Left colon (tissue), 2 donors: ENCODE measurements at regions not wholly inside any gene's neighbourhood (a gene's known extent, or its start where the extent isn't known, plus 50 kb on each side); places are given as distances from the start of the nearest gene placed in this dataset.

Source experiments
- ATAC-seq: fragments of 200-7000 bp; cut with Tn5 transposase; one replicate; pipeline ENCODE4 v1.9.1; 2020; ENCODE audit warnings: mild to moderate bottlenecking, moderate library complexity
- DNase-seq, 2 donors: peaks; one replicate each; pipeline ENCODE4 v3.0.0-alpha.2; 2020
- intact Hi-C, 2 donors: fragments of 100-400 bp; cut with DNase I in 1 of 2; cut with micrococcal nuclease in 1 of 2; formaldehyde crosslinking; loops; one replicate each; pipeline versions ENCODE4 v1.11.2 to v1.14.0; 2022; cut with DNase I, micrococcal nuclease
- donor health status: DM: no; HTN: no; CAD: no.
- donor health status: DM: yes; HTN: yes; CAD: no.

DNA sequence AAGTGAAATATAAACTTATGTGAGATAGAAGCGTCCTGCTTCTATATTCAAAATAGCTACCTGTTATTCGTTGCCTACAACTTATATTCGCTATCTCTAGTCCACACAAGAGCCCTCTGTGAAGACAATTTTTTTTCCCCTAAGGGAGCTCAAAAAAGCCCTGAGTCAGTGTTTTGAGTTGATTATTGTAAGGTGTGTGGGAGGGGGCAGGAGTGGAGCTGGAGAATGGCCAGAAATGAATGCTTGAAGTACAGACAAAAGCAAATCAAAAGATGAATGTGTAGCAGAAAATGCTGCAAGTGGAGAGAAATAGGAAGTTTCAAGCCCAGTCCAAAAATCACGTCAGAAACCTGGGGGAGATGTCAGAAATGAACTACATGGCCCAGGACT, 655.0 kb upstream of the LCORL start:
- intact Hi-C loops: no loop called here
- no peak for DNase-seq

GRCh38 chr4:18675586-18676525, 654.3 kb upstream of the LCORL start:
- intact Hi-C loops: no loop called here
- DNase-seq: no peak
- no peak for ATAC-seq

More for the DNA sequence above, 655.0 kb upstream of the LCORL start:
- no peak for ATAC-seq

DNA sequence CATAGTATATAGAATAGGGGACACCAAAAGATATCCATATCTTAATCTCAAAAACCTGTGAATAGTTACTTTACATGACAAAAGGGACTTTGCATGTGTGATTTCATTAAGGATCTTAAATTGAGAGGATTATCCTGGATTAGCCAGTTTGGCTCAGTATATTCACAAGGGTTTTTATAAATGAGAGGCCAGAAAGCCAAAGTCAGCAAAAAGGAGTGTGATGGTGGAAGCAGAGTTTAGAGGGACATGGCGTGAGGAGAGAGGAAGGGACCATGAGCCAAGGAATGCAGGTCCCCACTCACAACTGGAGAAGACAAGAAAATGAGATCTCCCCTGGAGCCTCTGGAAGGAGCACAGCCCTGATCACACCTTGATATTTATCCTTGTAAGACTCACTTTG, 648.5 kb upstream of the LCORL start:
- DNase-seq (no peak), ATAC-seq (no peak)
- intact Hi-C loops: no loop called here

DNA sequence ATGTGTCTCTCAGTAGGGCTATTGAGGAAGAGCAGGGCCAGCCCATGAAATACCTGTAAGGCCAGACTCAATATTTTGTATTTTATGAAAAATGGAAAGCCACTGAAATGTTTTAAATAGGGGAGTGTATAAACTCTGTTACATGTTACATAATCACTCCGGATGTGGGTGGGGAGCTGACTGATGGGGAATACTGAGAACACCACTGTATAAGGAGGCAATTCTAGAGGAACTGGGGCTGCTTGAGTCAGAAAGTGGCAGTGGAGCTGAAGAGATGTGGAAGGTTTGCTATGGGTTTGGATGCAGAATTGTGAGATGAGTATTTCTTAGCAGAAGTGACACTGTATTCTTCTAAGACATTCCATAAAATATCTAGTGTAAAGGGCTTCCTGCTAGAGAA, 647.8 kb upstream of the LCORL start:
- DNase-seq: no peak
- no peak for ATAC-seq
- intact Hi-C loops: no loop called here

DNA sequence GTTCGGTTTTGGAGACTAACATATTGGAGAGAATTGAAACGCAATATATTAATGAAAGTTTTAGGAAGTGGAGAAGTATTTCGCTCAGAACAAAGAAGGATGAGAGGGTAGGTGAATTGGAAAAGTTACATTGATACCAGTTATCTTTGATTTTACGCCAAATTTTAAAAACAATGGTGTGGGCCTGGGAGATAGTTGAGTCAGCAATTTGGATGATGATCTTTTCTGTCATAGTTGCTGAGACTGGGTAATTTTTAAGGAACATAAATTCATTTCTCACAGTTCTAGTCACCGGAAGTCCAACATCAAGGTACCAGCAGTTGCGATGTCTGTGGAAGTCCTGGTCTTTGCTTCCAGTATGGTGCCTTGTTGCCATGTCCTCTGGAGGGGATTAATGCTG, 644.8 kb upstream of the LCORL start:
- intact Hi-C loops: no loop called here
- ATAC-seq: no peak
- no peak for DNase-seq

DNA sequence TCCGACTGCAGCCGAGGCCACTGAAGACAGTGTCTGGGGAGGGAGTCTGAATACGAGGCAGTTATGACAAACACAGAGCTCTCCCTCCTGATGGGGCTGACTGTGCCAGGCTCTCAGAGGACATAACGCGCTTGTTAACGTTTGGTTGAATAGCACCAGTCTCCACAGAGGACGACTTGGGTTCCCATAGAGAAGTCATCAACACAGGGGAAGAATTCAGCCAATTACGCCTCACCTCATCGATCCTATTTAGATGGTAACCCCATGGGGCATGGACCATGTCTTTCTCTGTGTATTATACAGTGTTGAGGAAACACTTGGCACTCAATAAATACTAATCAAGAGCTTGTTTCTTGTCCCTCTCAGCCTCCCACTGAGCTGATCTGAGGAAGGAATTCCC, 642.6 kb upstream of the LCORL start:
- intact Hi-C loops: no loop called here
- ATAC-seq (no peak), DNase-seq (no peak)

- DNase-seq: no peak
- no peak for ATAC-seq
- intact Hi-C loops: no loop called here
Measured at GRCh38 chr4:18645351-18645750, 623.8 kb upstream of the LCORL start.

GRCh38 chr4:18641334-18641733, 619.8 kb upstream of the LCORL start:
- DNase-seq (no peak), ATAC-seq (no peak)
- intact Hi-C loops: no loop called here

DNA sequence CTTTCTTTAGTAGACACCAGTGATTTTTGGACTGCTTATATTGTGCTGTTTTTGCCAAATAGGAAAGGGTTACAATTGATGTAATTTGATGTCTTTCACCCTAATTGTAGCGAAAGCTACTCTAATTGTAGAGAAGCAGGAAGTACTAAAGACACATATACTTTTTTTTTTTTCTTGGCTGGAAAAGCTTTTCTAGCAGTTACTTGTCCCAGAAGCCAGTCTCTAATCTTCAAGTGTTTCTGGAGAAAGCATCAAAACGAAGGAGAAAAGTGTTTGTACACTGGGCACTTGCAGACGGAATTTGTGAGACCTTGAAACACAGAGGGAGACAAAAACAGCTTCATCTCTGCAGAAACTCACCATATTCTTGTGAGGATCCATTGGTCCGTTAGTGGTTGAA, 616.5 kb upstream of the LCORL start:
- ATAC-seq (no peak), DNase-seq (no peak)
- intact Hi-C loops: no loop called here

- no peak for ATAC-seq
- intact Hi-C loops: no loop called here
- no peak for DNase-seq
Measured at GRCh38 chr4:18636001-18636585, 614.5 kb upstream of the LCORL start.

DNA sequence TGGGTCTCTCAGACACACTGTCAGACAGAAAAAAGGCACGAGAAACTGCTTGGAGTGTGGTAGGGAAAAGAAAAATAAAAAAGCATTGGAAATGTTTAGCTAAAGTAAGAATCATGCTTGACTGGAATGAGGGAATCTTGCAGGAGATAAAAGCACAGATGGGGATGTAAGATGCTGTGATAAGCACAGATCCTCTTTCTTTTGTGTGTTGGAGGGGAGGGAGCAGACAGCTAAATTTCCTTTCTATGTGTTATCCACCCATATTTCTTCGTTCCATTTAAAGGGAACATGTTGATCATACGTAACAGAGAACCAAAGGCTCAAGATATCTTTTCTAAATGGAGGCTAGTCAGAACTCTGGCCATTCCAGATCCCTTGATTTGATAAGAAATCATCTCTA, 614.0 kb upstream of the LCORL start:
- ATAC-seq (no peak), DNase-seq (no peak)
- intact Hi-C loops: no loop called here

- ATAC-seq: no peak
- DNase-seq: no peak
- intact Hi-C loops: no loop called here
Measured at GRCh38 chr4:18631586-18631985, 610.0 kb upstream of the LCORL start.

- DNase-seq: no peak
- intact Hi-C loops: no loop called here
- no peak for ATAC-seq
Measured at GRCh38 chr4:18630218-18631110, 608.9 kb upstream of the LCORL start.

GRCh38 chr4:18627447-18628005, 606.0 kb upstream of the LCORL start:
- DNase-seq (no peak), ATAC-seq (no peak)
- intact Hi-C loops: no loop called here

GRCh38 chr4:18626996-18627395, 605.4 kb upstream of the LCORL start:
- ATAC-seq (no peak), DNase-seq (no peak)
- intact Hi-C loops: no loop called here

DNA sequence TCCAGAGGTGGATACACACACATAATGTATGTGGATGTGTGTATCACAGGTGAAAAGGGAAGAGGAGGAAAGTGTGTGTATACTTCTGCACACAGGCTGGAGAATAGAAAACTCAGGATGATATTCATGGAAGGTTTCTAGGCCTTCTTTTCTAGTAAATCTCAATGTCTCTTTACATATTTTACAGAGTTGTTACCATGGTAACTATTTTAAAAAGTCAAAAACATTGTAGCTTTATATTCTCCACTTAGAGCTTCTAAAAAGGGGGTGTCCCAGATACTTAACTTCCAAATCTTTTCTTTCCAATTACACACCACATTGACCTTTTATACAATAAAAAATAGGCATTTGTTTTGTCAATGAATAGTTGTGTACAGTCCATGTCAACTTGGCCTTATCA, 604.8 kb upstream of the LCORL start:
- ATAC-seq: no peak
- no peak for DNase-seq
- intact Hi-C loops: no loop called here

GRCh38 chr4:18621186-18621585, 599.6 kb upstream of the LCORL start:
- ATAC-seq: no peak
- intact Hi-C loops: no loop called here
- DNase-seq: no peak

GRCh38 chr4:18616720-18617119, 595.2 kb upstream of the LCORL start:
- no peak for ATAC-seq
- no peak for DNase-seq
- intact Hi-C loops: no loop called here

GRCh38 chr4:18611026-18611425, 589.5 kb upstream of the LCORL start:
- ATAC-seq (no peak), DNase-seq (no peak)
- intact Hi-C loops: no loop called here
